ENCODE measurements at regions not wholly inside any gene's neighbourhood (a gene's known extent, or its start where the extent isn't known, plus 50 kb on each side); places are given as distances from the start of the nearest gene placed in this dataset.

GRCh38 chr1:9183441-9183840 is 51.1 kb upstream of the H6PD start:
- TF ChIP-seq ZFP3 (CRISPR knock-in tag; IDR thresholded peaks at IDR 0.05) (no peak), ZNF70 (CRISPR knock-in tag; IDR thresholded peaks at IDR 0.05) (no peak), ARNTL (CRISPR knock-in tag; IDR thresholded peaks at IDR 0.05; ENCODE audit: borderline replicate concordance, low read depth) (no peak), ZNF565 (CRISPR knock-in tag; conservative IDR thresholded peaks at IDR 0.05; ENCODE audit: low read depth) (no peak), CSRNP3 (CRISPR knock-in tag; IDR thresholded peaks at IDR 0.05) (no peak), PATZ1 (CRISPR knock-in tag; IDR thresholded peaks at IDR 0.05; ENCODE audit: borderline replicate concordance) (no peak), SNAI2 (CRISPR knock-in tag; IDR thresholded peaks at IDR 0.05) (no peak), ZC3H10 (CRISPR knock-in tag; IDR thresholded peaks at IDR 0.05) (no peak), ZFP30 (CRISPR knock-in tag; IDR thresholded peaks at IDR 0.05) (no peak)
